ENCODE measurements at regions not wholly inside any gene's neighbourhood (a gene's known extent, or its start where the extent isn't known, plus 50 kb on each side); places are given as distances from the start of the nearest gene placed in this dataset.

DNA sequence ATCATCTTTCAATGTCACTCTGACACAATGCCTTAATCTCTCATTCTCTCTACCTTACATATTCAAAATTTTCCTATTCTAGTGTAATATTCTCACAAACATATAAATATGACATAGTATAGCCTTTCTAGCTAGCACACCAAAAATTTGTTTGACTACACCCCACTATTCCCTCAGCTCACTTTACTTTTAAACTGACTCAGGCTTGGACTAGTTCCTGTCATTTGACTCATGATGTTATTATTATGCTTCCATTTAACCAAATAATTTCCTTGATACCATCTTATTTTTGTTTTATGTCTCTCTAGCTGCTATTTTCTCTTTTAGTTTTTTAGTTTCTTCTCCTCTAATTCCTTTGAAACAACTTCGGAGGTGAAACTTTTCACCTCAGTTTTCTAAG lies 1745.6 kb upstream of the PCDH20 start:
- Histone ChIP-seq H3K36me3 (ENCODE audit: control insufficient read depth, low read length) (no peaks in the 10 kb centered on the region), H3K4me2 (ENCODE audit: low read length) (no peak overlapping the region), H3K79me2 (ENCODE audit: control insufficient read depth, low read length) (no peaks in the 10 kb centered on the region), H3K4me1 (ENCODE audit: control insufficient read depth, low read length) (no peaks in the 10 kb centered on the region), H3K9me3 (ENCODE audit: control insufficient read depth, insufficient read depth, low read length) (no peaks in the 10 kb centered on the region), H4K20me1 (ENCODE audit: control insufficient read depth, insufficient read depth, low read depth, low read length) (no peaks in the 10 kb centered on the region), H3F3A (ENCODE audit: control insufficient read depth, insufficient read depth) (no peaks in the 10 kb centered on the region), H3K27ac (ENCODE audit: low read depth, low read length) (no peak overlapping the region), H3K27me3 (ENCODE audit: control insufficient read depth, low read length) (no peaks in the 10 kb centered on the region), H3K9me2 (replicated peaks; ENCODE audit: control insufficient read depth, low read length) (no peaks in the 10 kb centered on the region), H3K4me3 (ENCODE audit: low read length) (no peak overlapping the region)
- no peak for TF ChIP-seq EZH2phosphoT487 (IDR thresholded peaks at IDR 0.05; ENCODE audit: borderline replicate concordance, low read length)
- TF ChIP-seq, protein P1, sequence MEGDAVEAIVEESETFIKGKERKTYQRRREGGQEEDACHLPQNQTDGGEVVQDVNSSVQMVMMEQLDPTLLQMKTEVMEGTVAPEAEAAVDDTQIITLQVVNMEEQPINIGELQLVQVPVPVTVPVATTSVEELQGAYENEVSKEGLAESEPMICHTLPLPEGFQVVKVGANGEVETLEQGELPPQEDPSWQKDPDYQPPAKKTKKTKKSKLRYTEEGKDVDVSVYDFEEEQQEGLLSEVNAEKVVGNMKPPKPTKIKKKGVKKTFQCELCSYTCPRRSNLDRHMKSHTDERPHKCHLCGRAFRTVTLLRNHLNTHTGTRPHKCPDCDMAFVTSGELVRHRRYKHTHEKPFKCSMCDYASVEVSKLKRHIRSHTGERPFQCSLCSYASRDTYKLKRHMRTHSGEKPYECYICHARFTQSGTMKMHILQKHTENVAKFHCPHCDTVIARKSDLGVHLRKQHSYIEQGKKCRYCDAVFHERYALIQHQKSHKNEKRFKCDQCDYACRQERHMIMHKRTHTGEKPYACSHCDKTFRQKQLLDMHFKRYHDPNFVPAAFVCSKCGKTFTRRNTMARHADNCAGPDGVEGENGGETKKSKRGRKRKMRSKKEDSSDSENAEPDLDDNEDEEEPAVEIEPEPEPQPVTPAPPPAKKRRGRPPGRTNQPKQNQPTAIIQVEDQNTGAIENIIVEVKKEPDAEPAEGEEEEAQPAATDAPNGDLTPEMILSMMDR (IDR thresholded peaks at IDR 0.05; ENCODE audit: low read depth, low read length, poor library complexity, severe bottlenecking): no peak

GRCh38 chr13:63156816-63157215 lies 1741.2 kb upstream of the PCDH20 start:
- Histone ChIP-seq H3F3A (ENCODE audit: control insufficient read depth, insufficient read depth) (no peaks in the 10 kb centered on the region), H3K36me3 (ENCODE audit: control insufficient read depth, low read length) (no peaks in the 10 kb centered on the region), H3K4me3 (ENCODE audit: low read length) (no peak overlapping the region), H3K9me3 (ENCODE audit: control insufficient read depth, insufficient read depth, low read length) (no peaks in the 10 kb centered on the region), H4K20me1 (ENCODE audit: control insufficient read depth, insufficient read depth, low read depth, low read length) (no peaks in the 10 kb centered on the region), H3K4me1 (ENCODE audit: control insufficient read depth, low read length) (no peaks in the 10 kb centered on the region), H3K79me2 (ENCODE audit: control insufficient read depth, low read length) (no peaks in the 10 kb centered on the region), H3K9me2 (replicated peaks; ENCODE audit: control insufficient read depth, low read length) (no peaks in the 10 kb centered on the region), H3K27me3 (ENCODE audit: control insufficient read depth, low read length) (no peaks in the 10 kb centered on the region), H3K4me2 (ENCODE audit: low read length) (no peak overlapping the region), H3K27ac (ENCODE audit: low read depth, low read length) (no peak overlapping the region)
- TF ChIP-seq, protein P1 (IDR thresholded peaks at IDR 0.05; ENCODE audit: low read depth, low read length, poor library complexity, severe bottlenecking): no peak
- TF ChIP-seq EZH2phosphoT487 (IDR thresholded peaks at IDR 0.05; ENCODE audit: borderline replicate concordance, low read length): no peak

- Histone ChIP-seq H3K79me2 (ENCODE audit: control insufficient read depth, low read length) (no peaks in the 10 kb centered on the region), H3K9me2 (replicated peaks; ENCODE audit: control insufficient read depth, low read length) (no peaks in the 10 kb centered on the region), H3K9me3 (ENCODE audit: control insufficient read depth, insufficient read depth, low read length) (no peaks in the 10 kb centered on the region), H3K4me2 (ENCODE audit: low read length) (no peak overlapping the region), H4K20me1 (ENCODE audit: control insufficient read depth, insufficient read depth, low read depth, low read length) (no peaks in the 10 kb centered on the region), H3K27me3 (ENCODE audit: control insufficient read depth, low read length) (no peaks in the 10 kb centered on the region), H3F3A (ENCODE audit: control insufficient read depth, insufficient read depth) (no peaks in the 10 kb centered on the region), H3K4me1 (ENCODE audit: control insufficient read depth, low read length) (no peaks in the 10 kb centered on the region), H3K36me3 (ENCODE audit: control insufficient read depth, low read length) (no peaks in the 10 kb centered on the region), H3K4me3 (ENCODE audit: low read length) (no peak overlapping the region), H3K27ac (ENCODE audit: low read depth, low read length) (no peak overlapping the region)
- TF ChIP-seq, protein P1 (IDR thresholded peaks at IDR 0.05; ENCODE audit: low read depth, low read length, poor library complexity, severe bottlenecking): no peak
- no peak for TF ChIP-seq EZH2phosphoT487 (IDR thresholded peaks at IDR 0.05; ENCODE audit: borderline replicate concordance, low read length)
Observed at GRCh38 chr13:63149375-63149774, 1733.7 kb upstream of the PCDH20 start.

DNA sequence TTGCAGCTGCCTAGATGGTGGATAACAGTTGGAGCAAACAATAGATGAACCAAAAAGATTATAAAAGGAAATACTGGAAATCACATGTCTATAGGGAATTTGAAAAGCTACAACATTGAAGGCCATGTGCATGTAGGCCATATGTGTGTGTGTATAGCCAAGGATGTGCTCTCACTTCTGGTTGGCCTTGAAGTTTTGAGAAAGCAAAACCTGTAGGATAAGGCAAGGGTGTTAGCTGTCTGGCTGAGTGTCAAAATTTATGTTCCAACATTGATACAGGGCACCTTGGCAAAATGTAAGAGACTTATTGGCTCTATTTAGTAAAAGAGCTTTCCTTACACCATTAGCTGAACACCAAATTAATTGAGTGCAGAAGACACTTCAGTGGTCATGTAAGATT lies 1723.6 kb upstream of the PCDH20 start:
- Histone ChIP-seq H3K4me1 (ENCODE audit: control insufficient read depth, low read length) (no peaks in the 10 kb centered on the region), H3K4me2 (ENCODE audit: low read length) (no peak overlapping the region), H3K79me2 (ENCODE audit: control insufficient read depth, low read length) (no peaks in the 10 kb centered on the region), H3K27me3 (ENCODE audit: control insufficient read depth, low read length) (no peaks in the 10 kb centered on the region), H3K9me3 (ENCODE audit: control insufficient read depth, insufficient read depth, low read length) (no peaks in the 10 kb centered on the region), H3K9me2 (replicated peaks; ENCODE audit: control insufficient read depth, low read length) (no peaks in the 10 kb centered on the region), H3K36me3 (ENCODE audit: control insufficient read depth, low read length) (no peaks in the 10 kb centered on the region), H4K20me1 (ENCODE audit: control insufficient read depth, insufficient read depth, low read depth, low read length) (no peaks in the 10 kb centered on the region), H3K4me3 (ENCODE audit: low read length) (no peak overlapping the region), H3K27ac (ENCODE audit: low read depth, low read length) (no peak overlapping the region), H3F3A (ENCODE audit: control insufficient read depth, insufficient read depth) (no peaks in the 10 kb centered on the region)
- TF ChIP-seq, protein P1 (IDR thresholded peaks at IDR 0.05; ENCODE audit: low read depth, low read length, poor library complexity, severe bottlenecking): no peak
- no peak for TF ChIP-seq EZH2phosphoT487 (IDR thresholded peaks at IDR 0.05; ENCODE audit: borderline replicate concordance, low read length)
